ENCODE measurements at regions not wholly inside any gene's neighbourhood (a gene's known extent, or its start where the extent isn't known, plus 50 kb on each side); places are given as distances from the start of the nearest gene placed in this dataset.

GRCh38 chr3:72407766-72408165 is 440.5 kb downstream of the SHQ1 start:
- Histone ChIP-seq H3K4me1 (replicated peaks; ENCODE audit: insufficient read depth) (peaks cover 28% of the 10 kb centered on the region), H3K36me3 (ENCODE audit: low read depth) (no peaks in the 10 kb centered on the region), H3K9me3 (ENCODE audit: insufficient read depth, low read depth) (no peaks in the 10 kb centered on the region), H3F3A (ENCODE audit: insufficient read depth, low read depth) (0 out of 2 replicates have a peak, but pooled peaks cover 7% of the 10 kb centered on the region), H3K9me2 (ENCODE audit: insufficient read depth) (no peaks in the 10 kb centered on the region), H4K20me1 (ENCODE audit: insufficient read depth) (peaks cover 7% of the 10 kb centered on the region), H3K27me3 (ENCODE audit: insufficient read depth, low read depth) (no peaks in the 10 kb centered on the region), H3K79me2 (ENCODE audit: low read depth) (peaks cover 97% of the 10 kb centered on the region), H3K27ac (no peak overlapping the region), H2AFZ (no peak overlapping the region), H3K4me3 (no peak overlapping the region), H3K4me2 (no peak overlapping the region)
- no peak for DNase-seq
- ChIA-PET CTCF (no interaction called here), POLR2A (ENCODE audit: unreplicated experiment) (no interaction called here)
- BruUV-seq (replicated peaks): no TSS peak
- intact Hi-C loops (cut with micrococcal nuclease; ENCODE audit: unreplicated experiment): no loop called here
- TF ChIP-seq EZH2 (IDR thresholded peaks at IDR 0.05; ENCODE audit: low read depth): no peak
- TF ChIP-seq CTCF (conservative IDR thresholded peaks at IDR 0.05): no peak

- H3K36me3 ChIP-seq (ENCODE audit: low read depth): no peaks in the 10 kb centered on the region
- no peak overlapping the region for H3K27ac ChIP-seq
- H3K9me3 ChIP-seq (ENCODE audit: insufficient read depth, low read depth): no peaks in the 10 kb centered on the region
- BruUV-seq (replicated peaks): no TSS peak
- ChIA-PET CTCF (no interaction called here), POLR2A (ENCODE audit: unreplicated experiment) (no interaction called here)
- no peak for TF ChIP-seq EZH2 (IDR thresholded peaks at IDR 0.05; ENCODE audit: low read depth)
- TF ChIP-seq CTCF (conservative IDR thresholded peaks at IDR 0.05): no peak
- H2AFZ ChIP-seq: no peak overlapping the region
- H3K27me3 ChIP-seq (ENCODE audit: insufficient read depth, low read depth): no peaks in the 10 kb centered on the region
- no peaks in the 10 kb centered on the region for H3K9me2 ChIP-seq (ENCODE audit: insufficient read depth)
- H3K4me3 ChIP-seq: no peak overlapping the region
- no peaks in the 10 kb centered on the region for H3F3A ChIP-seq (ENCODE audit: insufficient read depth, low read depth)
- H3K4me2 ChIP-seq: no peak overlapping the region
- peaks cover 97% of the 10 kb centered on the region for H3K79me2 ChIP-seq (ENCODE audit: low read depth)
- peaks cover 11% of the 10 kb centered on the region for H3K4me1 ChIP-seq (replicated peaks; ENCODE audit: insufficient read depth)
- intact Hi-C loops (cut with micrococcal nuclease; ENCODE audit: unreplicated experiment): no loop called here
- peaks cover 4% of the 10 kb centered on the region; the same call in 1 of the 2 replicates for H4K20me1 ChIP-seq (ENCODE audit: insufficient read depth)
- DNase-seq: no peak
Measured at GRCh38 chr3:72405943-72406566, 442.2 kb downstream of the SHQ1 start.

- Histone ChIP-seq H3K9me2 (ENCODE audit: insufficient read depth) (no peaks in the 10 kb centered on the region), H4K20me1 (ENCODE audit: insufficient read depth) (peaks cover 4% of the 10 kb centered on the region; the same call in 1 of the 2 replicates), H3K4me1 (replicated peaks; ENCODE audit: insufficient read depth) (no peaks in the 10 kb centered on the region), H3K9me3 (ENCODE audit: insufficient read depth, low read depth) (no peaks in the 10 kb centered on the region), H3F3A (ENCODE audit: insufficient read depth, low read depth) (no peaks in the 10 kb centered on the region), H3K4me3 (no peak overlapping the region), H3K4me2 (no peak overlapping the region), H3K27me3 (ENCODE audit: insufficient read depth, low read depth) (no peaks in the 10 kb centered on the region), H3K27ac (no peak overlapping the region), H2AFZ (no peak overlapping the region), H3K79me2 (ENCODE audit: low read depth) (peaks cover 90% of the 10 kb centered on the region), H3K36me3 (ENCODE audit: low read depth) (no peaks in the 10 kb centered on the region)
- intact Hi-C loops (cut with micrococcal nuclease; ENCODE audit: unreplicated experiment): no loop called here
- BruUV-seq (replicated peaks): no TSS peak
- POLR2A ChIA-PET (ENCODE audit: unreplicated experiment): no interaction called here
- CTCF ChIA-PET: no interaction called here
- DNase-seq: no peak
- TF ChIP-seq CTCF (conservative IDR thresholded peaks at IDR 0.05) (no peak), EZH2 (IDR thresholded peaks at IDR 0.05; ENCODE audit: low read depth) (no peak)
Measured at GRCh38 chr3:72401005-72401545, 447.2 kb downstream of the SHQ1 start.
